Karpas-422 (cell line): ENCODE measurements at regions not wholly inside any gene's neighbourhood (a gene's known extent, or its start where the extent isn't known, plus 50 kb on each side); places are given as distances from the start of the nearest gene placed in this dataset.

Experiments
- DNase-seq: peaks from one replicate; pipeline ENCODE4 v3.0.0-alpha.2; 2015
- H2AFZ ChIP-seq: fragments of 200-600 bp; sonication (generic); 2 replicates; pipeline ENCODE4 v1.6.1; 2014; ENCODE audit warnings: antibody characterized with exemption, low read length, mixed read lengths
- H3K27ac ChIP-seq: fragments of 200-600 bp; sonication (generic); 2 replicates; pipeline ENCODE4 v1.5.1; 2014; ENCODE audit warnings: mild to moderate bottlenecking, low read length, moderate library complexity
- H3K27me3 ChIP-seq: fragments of 200-600 bp; sonication (generic); 2 replicates; pipeline ENCODE4 v1.6.1; 2014; ENCODE audit warnings: low read length, mixed read lengths
- H3K36me3 ChIP-seq: fragments of 200-600 bp; sonication (generic); 2 replicates; pipeline ENCODE4 v1.6.1; 2014; ENCODE audit warnings: low read length, mixed read lengths; ENCODE audit not compliant: insufficient read depth
- H3K4me1 ChIP-seq: fragments of 200-600 bp; sonication (generic); 2 replicates; pipeline ENCODE4 v1.6.1; 2014; ENCODE audit warnings: mild to moderate bottlenecking, low read length, mixed read lengths
- H3K4me2 ChIP-seq: fragments of 200-600 bp; sonication (generic); 2 replicates; pipeline ENCODE4 v1.6.1; 2014; ENCODE audit warnings: low read length, low read depth, mild to moderate bottlenecking; ENCODE audit not compliant: poor library complexity, severe bottlenecking
- H3K4me3 ChIP-seq: fragments of 200-600 bp; sonication (generic); 2 replicates; pipeline ENCODE4 v1.5.1; 2014; ENCODE audit warnings: mild to moderate bottlenecking, antibody characterized with exemption, low read length, mixed read lengths
- H3K79me2 ChIP-seq: fragments of 200-600 bp; sonication (generic); 2 replicates; pipeline ENCODE4 v1.6.1; 2014; ENCODE audit warnings: mild to moderate bottlenecking, low read length, mixed read lengths
- H3K9ac ChIP-seq: fragments of 200-600 bp; sonication (generic); 2 replicates; pipeline ENCODE4 v1.6.0; 2014; ENCODE audit warnings: low read length
- H3K9me2 ChIP-seq: fragments of 200-600 bp; sonication (generic), shearing (Covaris generic); replicated peaks from 2 replicates; pipeline ENCODE4 v1.6.0; 2014; ENCODE audit warnings: mild to moderate bottlenecking, low read length, moderate library complexity; ENCODE audit not compliant: insufficient read depth
- H3K9me3 ChIP-seq: fragments of 300-700, 200-600 bp; sonication (generic); 2 replicates; pipeline ENCODE4 v1.6.1; 2014; ENCODE audit warnings: low read length, mixed read lengths
- H4K20me1 ChIP-seq: fragments of 200-600 bp; sonication (generic); 2 replicates; pipeline ENCODE4 v1.6.1; 2014; ENCODE audit warnings: mild to moderate bottlenecking, antibody characterized with exemption, low read length, low read depth; ENCODE audit not compliant: insufficient read depth

DNA sequence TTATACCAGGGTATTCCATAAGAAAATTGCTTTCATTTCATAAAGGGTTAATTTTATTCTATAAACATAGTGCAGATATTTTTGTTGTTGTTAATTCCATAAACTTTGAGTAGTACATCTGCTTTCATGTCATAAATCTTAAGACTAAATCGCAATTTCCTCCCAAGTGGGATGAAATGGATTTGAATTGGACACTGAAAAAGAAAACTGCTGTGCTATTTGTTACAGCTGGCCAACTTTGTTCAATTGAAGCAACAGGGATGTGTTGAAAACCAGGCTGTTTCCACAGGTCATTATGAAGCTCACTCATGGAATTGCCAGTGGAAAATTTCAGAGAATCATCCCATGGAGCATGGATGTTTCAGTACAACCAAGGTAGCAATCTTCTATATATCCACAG, 252.5 kb upstream of the RGS18 start:
- no peak overlapping the region for H2AFZ ChIP-seq
- no peaks in the 10 kb centered on the region for H3K36me3 ChIP-seq
- H3K9me3 ChIP-seq = no peaks in the 10 kb centered on the region
- H3K4me1 ChIP-seq = no peaks in the 10 kb centered on the region
- no peak overlapping the region for H3K4me2 ChIP-seq
- DNase-seq = no peak
- no peaks in the 10 kb centered on the region for H3K27me3 ChIP-seq
- no peaks in the 10 kb centered on the region for H4K20me1 ChIP-seq
- no peak overlapping the region for H3K9ac ChIP-seq
- no peak overlapping the region for H3K4me3 ChIP-seq
- no peaks in the 10 kb centered on the region for H3K9me2 ChIP-seq
- no peak overlapping the region for H3K27ac ChIP-seq
- no peaks in the 10 kb centered on the region for H3K79me2 ChIP-seq

- no peaks in the 10 kb centered on the region for H3K9me3 ChIP-seq
- H3K4me2 ChIP-seq = no peak overlapping the region
- no peaks in the 10 kb centered on the region for H3K27me3 ChIP-seq
- H3K79me2 ChIP-seq = no peaks in the 10 kb centered on the region
- no peak overlapping the region for H3K4me3 ChIP-seq
- no peak overlapping the region for H2AFZ ChIP-seq
- H3K4me1 ChIP-seq = no peaks in the 10 kb centered on the region
- DNase-seq = no peak
- H4K20me1 ChIP-seq = no peaks in the 10 kb centered on the region
- H3K27ac ChIP-seq = no peak overlapping the region
- H3K9ac ChIP-seq = no peak overlapping the region
- H3K36me3 ChIP-seq = no peaks in the 10 kb centered on the region
- no peaks in the 10 kb centered on the region for H3K9me2 ChIP-seq
Measured at GRCh38 chr1:191907121-191907520, 251.1 kb upstream of the RGS18 start.

- Histone ChIP-seq H4K20me1 (no peaks in the 10 kb centered on the region), H3K27me3 (no peaks in the 10 kb centered on the region), H3K4me2 (no peak overlapping the region), H3K4me3 (no peak overlapping the region), H2AFZ (no peak overlapping the region), H3K9me2 (no peaks in the 10 kb centered on the region), H3K79me2 (no peaks in the 10 kb centered on the region), H3K27ac (no peak overlapping the region), H3K36me3 (no peaks in the 10 kb centered on the region), H3K9ac (no peak overlapping the region), H3K9me3 (no peaks in the 10 kb centered on the region), H3K4me1 (no peaks in the 10 kb centered on the region)
- DNase-seq = no peak
Measured at GRCh38 chr1:191910245-191910644, 248.0 kb upstream of the RGS18 start.

DNA sequence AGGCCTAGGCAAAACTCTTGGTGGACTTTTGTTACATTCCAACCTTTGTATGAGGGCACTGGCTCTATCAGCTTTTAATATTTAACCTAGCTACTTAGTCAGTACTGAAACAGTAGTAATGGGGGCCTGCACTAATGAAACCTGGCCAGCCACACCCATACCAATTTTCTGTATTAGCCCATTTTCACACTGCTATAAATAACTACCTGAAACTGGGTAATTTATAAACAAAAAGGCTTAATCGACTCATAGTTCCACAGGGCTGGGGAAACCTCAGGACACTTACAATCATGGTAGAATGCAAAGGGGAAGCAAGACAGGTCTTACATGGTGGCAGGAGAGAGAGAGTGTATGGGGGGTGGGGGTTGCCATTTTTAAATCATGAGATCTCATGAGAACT, 245.7 kb upstream of the RGS18 start:
- no peaks in the 10 kb centered on the region for H3K36me3 ChIP-seq
- H4K20me1 ChIP-seq = no peaks in the 10 kb centered on the region
- no peak overlapping the region for H3K27ac ChIP-seq
- DNase-seq = no peak
- no peaks in the 10 kb centered on the region for H3K4me1 ChIP-seq
- no peak overlapping the region for H2AFZ ChIP-seq
- H3K9me3 ChIP-seq = no peaks in the 10 kb centered on the region
- no peaks in the 10 kb centered on the region for H3K27me3 ChIP-seq
- no peak overlapping the region for H3K9ac ChIP-seq
- no peaks in the 10 kb centered on the region for H3K79me2 ChIP-seq
- no peak overlapping the region for H3K4me3 ChIP-seq
- no peak overlapping the region for H3K4me2 ChIP-seq
- H3K9me2 ChIP-seq = no peaks in the 10 kb centered on the region

- H3K27me3 ChIP-seq = no peaks in the 10 kb centered on the region
Measured at GRCh38 chr1:191913260-191913977, 244.8 kb upstream of the RGS18 start.

DNA sequence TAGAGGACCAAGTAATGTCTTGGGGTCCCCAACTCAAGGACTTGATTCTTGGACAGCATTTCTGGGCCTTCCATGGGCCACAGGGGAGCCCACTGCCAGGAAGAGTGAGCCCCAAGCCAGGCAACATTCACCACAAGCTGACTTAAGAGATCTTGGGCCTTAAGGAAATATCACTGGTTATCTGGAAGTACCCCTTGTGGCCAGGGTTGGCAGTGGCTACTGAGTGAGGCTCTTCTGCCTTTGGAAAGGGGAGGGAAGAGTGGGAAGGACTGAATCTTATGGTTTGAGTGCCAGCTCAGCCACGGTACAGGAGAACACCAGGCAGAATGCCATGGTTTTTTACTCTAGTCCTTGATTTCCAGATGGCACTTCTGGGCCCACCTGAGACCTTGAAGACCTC, 228.9 kb upstream of the RGS18 start:
- Histone ChIP-seq H3K4me1 (no peaks in the 10 kb centered on the region), H3K27ac (no peak overlapping the region), H3K36me3 (no peaks in the 10 kb centered on the region), H3K4me2 (no peak overlapping the region), H4K20me1 (no peaks in the 10 kb centered on the region), H2AFZ (no peak overlapping the region), H3K27me3 (no peaks in the 10 kb centered on the region), H3K9ac (no peak overlapping the region), H3K9me2 (peaks cover 3% of the 10 kb centered on the region; the same call in 1 of the 2 replicates), H3K4me3 (no peak overlapping the region), H3K79me2 (no peaks in the 10 kb centered on the region), H3K9me3 (peaks cover 3% of the 10 kb centered on the region; the same call in 1 of the 2 replicates)
- DNase-seq = no peak

More at GRCh38 chr1:191913260-191913977, 244.8 kb upstream of the RGS18 start:
- Histone ChIP-seq H3K9me3 (no peaks in the 10 kb centered on the region), H3K4me3 (no peak overlapping the region), H3K9me2 (no peaks in the 10 kb centered on the region), H3K9ac (no peak overlapping the region), H2AFZ (no peak overlapping the region), H3K36me3 (no peaks in the 10 kb centered on the region), H3K4me1 (no peaks in the 10 kb centered on the region), H4K20me1 (no peaks in the 10 kb centered on the region), H3K79me2 (no peaks in the 10 kb centered on the region), H3K4me2 (no peak overlapping the region), H3K27ac (no peak overlapping the region)
- DNase-seq = no peak

DNA sequence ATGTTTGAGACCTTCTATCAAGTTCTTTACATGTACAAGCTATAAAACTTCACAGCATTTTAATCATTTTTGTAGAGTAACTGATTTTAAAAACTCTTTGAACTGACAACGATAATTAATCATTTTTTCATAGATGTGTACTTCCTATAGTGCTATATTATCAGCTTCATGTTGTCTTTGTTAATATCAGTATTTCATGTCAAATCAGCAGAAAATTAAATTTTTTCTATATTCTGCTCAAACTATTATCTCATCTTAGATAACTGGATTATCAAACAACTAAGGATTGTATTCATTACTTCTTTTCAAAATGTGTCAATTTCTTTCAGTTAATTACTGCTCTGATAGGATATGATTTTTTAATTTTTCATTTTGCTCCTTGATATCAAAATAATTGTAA, 214.6 kb upstream of the RGS18 start:
- no peaks in the 10 kb centered on the region for H3K36me3 ChIP-seq
- H3K4me3 ChIP-seq = no peak overlapping the region
- no peaks in the 10 kb centered on the region for H3K27me3 ChIP-seq
- H3K79me2 ChIP-seq = no peaks in the 10 kb centered on the region
- no peak overlapping the region for H2AFZ ChIP-seq
- H3K4me2 ChIP-seq = no peak overlapping the region
- no peaks in the 10 kb centered on the region for H4K20me1 ChIP-seq
- H3K9me3 ChIP-seq = no peaks in the 10 kb centered on the region
- no peaks in the 10 kb centered on the region for H3K9me2 ChIP-seq
- no peaks in the 10 kb centered on the region for H3K4me1 ChIP-seq
- no peak for DNase-seq
- no peak overlapping the region for H3K27ac ChIP-seq
- H3K9ac ChIP-seq = no peak overlapping the region

GRCh38 chr1:191953526-191953925, 204.7 kb upstream of the RGS18 start:
- no peak overlapping the region for H3K4me3 ChIP-seq
- H2AFZ ChIP-seq = no peak overlapping the region
- no peaks in the 10 kb centered on the region for H4K20me1 ChIP-seq
- H3K9ac ChIP-seq = no peak overlapping the region
- H3K27ac ChIP-seq = no peak overlapping the region
- H3K4me1 ChIP-seq = no peaks in the 10 kb centered on the region
- no peak for DNase-seq
- no peak overlapping the region for H3K4me2 ChIP-seq
- no peaks in the 10 kb centered on the region for H3K9me3 ChIP-seq
- no peaks in the 10 kb centered on the region for H3K36me3 ChIP-seq
- no peaks in the 10 kb centered on the region for H3K27me3 ChIP-seq
- H3K9me2 ChIP-seq = no peaks in the 10 kb centered on the region
- H3K79me2 ChIP-seq = no peaks in the 10 kb centered on the region
